HG03342 (cell line): ENCODE measurements at regions not wholly inside any gene's neighbourhood (a gene's known extent, or its start where the extent isn't known, plus 50 kb on each side); places are given as distances from the start of the nearest gene placed in this dataset.

Source experiments
- ATAC-seq: cut with Tn5 transposase; IDR thresholded peaks from one replicate; pipeline ENCODE4 v1.9.1; 2021; ENCODE audit warnings: mild to moderate bottlenecking, moderate library complexity; ENCODE audit not compliant: unreplicated experiment

- ATAC-seq = no peak
Observed at GRCh38 chr16:85989863-85990643, 91.1 kb downstream of the IRF8 start.

DNA sequence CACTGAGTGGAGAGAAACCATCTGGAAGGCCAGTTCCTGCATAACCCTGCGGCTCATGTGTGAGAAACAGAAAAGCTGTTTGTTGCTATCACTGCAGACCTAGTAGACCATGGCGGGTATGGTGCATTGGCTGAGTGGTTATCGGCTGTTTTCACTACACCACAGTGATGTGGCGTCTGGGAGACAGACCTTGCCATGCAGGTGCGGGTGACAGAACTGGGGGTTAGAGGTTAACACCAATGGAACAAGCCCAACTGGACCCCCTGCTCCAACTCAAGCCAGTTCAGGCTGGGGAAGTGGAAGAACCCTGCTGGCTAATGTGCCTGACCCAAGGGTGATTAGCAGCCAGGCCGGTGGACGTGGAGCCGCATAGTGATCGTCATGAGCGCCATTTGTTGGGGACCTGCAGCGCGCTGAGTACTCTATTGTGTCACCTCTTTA lies 91.9 kb downstream of the IRF8 start:
- no peak for ATAC-seq

DNA sequence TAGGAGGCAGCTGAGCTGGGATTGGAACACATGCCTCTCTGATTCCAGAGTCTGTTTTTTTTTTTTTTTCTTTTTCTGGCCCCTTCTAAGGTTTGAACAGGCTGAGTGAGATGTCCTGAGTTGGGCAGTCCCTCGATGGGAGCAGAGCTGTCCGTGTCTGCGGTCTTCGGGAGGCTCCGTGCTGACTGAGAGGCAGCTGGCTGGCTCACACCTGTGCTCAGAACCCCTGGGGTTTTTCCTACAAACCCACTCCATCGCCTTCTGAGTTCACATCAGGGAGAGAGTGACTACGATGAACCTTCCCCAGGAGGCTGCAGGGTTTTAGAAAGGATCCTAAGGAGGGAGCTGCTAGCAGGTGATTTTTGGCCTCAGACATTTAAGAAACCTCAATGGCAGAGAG lies 92.5 kb downstream of the IRF8 start:
- no peak for ATAC-seq

DNA sequence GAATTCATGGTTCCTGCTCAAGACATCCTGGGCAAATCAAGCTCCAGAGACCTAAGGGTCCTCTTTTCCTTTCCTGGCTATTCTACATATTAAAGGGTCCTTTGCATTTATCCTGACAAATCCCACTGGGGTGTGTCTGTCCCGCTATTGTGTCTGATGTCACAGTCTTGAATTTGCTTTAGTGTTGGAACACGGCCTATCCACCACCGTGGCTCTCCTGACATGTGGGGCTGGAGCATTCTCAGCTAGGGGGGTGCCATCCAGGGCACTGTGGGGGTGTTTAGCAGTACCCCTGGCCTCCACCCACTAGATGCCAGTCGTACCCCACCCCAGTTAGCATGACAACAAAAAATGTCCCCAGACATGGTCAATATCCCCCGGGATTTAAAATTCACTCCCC lies 92.9 kb downstream of the IRF8 start:
- ATAC-seq = no peak

DNA sequence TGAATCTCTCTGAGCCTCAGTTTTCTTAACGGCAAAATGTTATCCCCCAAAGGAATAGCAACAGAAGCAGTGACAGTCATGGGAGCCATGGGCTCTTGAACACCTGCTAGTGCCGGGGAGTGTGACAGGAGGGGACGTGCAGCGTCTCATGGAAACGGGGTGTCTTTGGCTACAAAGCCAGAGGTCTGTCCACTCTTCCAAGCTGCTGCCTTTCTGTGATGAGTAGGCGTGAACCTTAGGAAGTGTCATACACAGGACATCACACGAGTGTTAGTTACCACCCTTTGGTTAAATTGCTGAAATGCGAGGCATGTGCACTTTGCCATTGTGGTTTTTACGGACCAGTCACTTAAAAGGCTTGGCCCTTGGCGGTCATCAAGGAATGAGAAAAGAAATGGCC lies 93.4 kb downstream of the IRF8 start:
- ATAC-seq = no peak

DNA sequence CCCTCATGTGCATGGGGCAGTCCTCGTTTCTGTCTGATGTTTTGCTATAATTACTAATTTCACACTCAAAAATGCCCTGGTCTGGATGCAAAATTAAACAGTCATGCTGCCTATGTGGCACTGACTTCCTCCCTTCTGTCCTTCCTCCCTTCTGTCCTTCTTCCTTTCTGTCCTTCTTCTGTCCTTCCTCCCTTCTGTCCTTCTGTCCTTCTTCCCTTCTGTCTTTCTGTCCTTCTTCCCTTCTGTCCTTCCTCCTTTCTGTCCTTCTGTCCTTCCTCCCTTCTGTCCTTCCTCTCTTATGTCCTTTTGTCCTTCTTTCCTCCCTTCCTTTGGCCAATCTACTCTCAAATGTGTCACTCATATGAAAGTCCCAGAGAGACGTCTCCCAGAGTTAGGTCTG lies 93.8 kb downstream of the IRF8 start:
- no peak for ATAC-seq

DNA sequence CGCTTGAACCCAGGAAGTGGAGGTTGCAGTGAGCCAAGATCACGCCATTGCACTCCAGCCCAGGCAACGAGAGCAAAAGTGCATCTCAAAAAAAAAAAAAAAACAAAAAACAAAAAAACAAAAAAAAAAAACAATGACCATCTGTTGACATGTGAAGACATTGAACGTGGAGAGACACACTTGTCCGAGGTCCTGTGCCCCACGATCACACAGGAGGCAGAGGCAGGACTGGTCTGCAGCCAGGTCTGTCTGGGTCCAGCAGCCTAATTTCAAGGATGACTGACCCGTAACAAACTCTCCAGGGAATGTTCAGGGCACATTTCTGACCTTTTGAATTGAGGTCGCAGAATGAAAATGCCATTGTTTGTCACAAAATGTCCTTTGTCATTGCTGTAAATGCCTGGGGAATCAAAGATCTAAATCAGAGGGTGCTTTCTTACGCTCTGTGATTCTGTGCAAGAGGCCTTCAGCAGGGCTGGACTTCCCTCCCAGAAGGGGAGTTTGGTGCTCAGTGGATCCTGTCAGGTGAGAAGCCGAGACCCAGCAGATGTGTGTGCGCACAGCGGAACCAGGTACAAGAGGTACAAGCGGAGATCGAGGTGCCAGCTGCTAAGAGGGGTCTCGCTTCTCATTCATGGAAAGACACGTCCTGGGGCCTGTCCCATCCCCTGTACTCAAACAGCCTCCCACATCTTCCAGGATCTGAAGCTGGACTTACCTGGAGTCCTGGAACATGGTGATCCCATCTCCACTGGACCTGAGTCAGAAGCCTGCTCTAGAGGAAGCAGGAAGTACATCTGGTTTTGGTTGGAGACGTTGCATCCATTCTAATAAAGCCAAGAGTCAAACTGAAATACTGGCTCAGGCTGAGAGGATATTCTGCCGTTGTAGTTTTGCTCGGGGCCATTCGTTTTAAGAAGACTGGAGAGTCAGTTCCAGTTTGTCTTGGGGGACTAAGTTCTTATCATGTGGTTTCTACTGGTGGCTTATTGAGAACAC lies 95.8 kb downstream of the IRF8 start:
- ATAC-seq = no peak

DNA sequence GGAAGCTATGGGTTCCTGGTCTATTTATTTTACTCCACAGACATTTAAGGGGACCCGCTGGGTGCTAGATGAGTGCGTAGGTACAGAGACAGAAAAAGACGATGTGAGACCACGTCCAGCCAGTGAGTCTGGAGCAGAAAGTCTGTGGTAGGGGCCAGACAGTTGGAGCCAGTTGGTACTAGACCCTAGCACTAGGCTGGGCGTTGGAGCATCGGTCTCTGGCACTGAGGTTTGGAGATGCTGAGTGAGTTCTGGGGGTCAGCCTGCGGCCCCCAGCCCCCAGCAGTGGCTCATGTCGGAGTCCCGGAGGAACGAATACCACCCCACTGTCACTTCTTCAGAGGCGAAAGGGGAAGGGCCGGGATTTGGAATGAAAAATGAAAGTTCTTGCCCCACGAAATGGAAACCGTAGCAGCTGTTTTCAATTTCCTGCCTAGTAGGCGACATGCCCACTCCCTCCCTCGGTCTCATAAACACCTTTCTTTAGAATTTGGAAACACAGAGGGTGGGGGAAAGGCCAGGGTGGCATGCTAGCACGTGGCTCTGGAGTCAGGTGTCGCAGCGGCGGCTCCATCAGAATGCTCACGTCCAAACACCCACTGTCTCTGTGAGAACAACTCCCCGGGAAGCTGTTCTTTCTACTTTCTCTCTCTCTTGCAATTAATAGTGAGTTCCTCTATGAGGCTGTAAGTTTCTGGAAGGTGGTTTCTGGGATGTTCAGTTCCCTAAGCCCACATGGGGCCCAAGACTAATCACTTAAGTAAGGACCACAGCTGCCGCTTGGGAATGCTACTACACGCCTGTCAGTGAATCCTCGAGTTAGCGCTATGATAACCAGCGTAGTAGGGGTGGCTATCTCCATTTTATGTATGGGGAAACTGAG lies 96.8 kb downstream of the IRF8 start:
- ATAC-seq = no peak

GRCh38 chr16:85996843-85997242 lies 97.9 kb downstream of the IRF8 start:
- ATAC-seq = no peak

GRCh38 chr16:85998171-85998867 lies 99.4 kb downstream of the IRF8 start:
- no peak for ATAC-seq

DNA sequence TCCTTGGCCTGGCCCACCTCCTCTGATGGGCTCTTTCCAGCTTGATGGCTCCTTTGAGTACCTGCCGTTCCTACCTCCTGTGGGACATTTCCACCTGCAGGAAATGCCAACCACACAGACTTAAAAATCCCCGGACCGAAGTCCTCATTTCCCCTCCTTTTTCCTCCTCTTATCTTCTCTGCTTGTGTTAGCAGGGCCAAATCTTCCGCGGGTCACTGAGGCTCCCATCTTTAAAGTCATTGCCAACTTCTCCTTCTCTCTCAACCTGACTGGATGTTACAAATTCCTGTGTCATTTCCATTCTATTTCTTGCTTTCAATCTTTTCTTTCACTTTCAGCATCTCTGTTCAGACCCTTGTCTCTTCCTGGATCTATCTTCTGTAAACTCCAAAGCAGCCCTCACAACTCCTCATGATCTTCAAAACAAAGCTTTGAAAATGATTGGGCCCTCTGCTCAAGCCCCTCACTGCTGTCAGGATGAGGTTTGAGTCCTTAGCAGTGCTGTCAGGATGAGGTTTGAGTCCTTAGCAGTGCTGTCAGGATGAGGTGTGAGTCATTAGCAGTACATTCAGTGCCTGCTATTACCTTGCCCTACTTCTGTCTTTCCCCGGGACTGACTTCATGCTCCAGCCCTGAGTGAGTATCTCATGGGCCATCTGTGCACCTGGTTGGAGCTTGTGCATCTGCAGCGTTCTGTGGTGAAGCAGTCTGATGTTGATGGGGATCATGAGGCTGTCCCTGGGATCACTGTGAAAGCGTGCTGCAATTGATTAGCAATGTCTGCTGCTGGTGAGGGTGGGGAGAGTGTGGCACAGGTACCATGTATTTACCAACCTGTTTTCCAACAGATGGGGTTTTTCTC lies 100.1 kb downstream of the IRF8 start:
- ATAC-seq = no peak

- no peak for ATAC-seq
Observed at GRCh38 chr16:85999778-86000177, 100.8 kb downstream of the IRF8 start.

DNA sequence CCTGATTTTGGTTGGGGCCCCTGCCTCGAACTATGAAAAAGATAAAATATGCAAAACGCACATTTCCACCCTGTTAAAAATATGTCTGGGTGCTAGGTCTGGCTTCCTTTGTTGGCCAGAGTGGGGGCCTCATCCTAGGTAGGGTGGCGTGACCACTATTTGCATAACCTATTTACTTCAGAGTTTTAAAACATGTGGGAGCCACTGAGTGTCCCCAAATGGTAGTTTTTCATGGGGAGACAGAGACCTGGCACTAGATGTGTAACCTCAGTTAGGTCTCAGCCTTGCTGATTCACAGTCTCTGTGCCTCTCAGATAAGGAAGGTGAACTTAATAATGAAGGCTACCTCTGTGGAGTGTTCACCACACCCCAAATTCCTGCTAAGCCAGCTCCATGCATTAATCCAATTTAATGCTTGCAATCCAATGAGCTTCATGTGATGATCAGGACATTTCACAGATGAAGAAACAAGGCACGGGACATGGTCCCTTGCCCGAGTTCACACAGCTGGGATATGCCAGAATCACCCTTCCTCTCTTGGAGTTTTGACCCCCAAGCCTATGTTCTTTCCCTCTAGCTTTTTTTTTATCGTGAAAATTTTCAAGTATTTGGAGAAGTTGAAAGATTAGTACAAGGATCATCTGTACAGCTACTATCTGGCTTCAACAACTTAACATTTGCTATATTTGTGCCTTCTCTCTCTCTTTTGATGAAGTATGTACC lies 103.4 kb downstream of the IRF8 start:
- ATAC-seq = peak; percentile 67

- ATAC-seq = no peak
Observed at GRCh38 chr16:86007524-86007923, 108.6 kb downstream of the IRF8 start.

DNA sequence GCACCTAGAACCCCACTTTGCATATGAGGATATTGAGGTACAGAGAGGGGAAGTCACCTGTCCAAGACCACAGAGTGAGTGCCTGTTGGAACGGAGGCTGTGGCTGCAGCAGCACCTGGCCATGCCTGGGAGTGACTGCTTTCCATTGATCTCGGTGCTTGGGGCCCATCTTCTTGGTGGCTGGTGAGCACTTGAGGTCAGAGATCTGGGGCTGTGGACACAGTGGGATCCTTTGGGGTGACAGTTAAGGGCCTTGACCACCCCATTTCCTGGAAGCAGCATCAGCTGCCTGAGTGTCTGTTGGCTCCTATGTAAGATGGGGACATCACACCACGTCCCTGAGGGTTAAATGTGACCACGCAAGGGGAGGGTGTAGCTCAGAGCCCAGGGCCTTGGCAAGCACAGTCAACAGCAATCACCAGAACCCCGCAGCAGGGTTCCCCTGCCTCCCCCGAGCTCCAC lies 111.7 kb downstream of the IRF8 start:
- no peak for ATAC-seq

DNA sequence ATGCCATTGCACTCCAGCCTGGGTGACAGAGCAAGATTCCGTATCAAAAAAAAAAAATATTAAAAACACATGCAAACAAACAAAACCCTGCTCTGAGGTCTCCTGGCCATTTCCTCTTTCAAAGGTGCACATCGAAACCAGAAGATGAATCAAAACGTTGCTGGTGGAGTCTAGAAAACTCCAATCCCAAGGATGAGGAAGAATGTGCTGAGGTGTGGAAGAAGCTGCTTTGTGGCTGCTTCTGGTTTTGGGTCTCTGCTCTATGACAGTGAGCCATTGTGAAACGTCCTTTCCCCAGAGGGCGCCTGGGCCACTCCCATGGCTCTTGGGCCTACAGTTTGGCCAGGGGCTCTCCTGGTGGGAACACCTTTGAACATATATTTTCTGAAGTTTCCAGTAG lies 112.6 kb downstream of the IRF8 start:
- ATAC-seq = no peak

DNA sequence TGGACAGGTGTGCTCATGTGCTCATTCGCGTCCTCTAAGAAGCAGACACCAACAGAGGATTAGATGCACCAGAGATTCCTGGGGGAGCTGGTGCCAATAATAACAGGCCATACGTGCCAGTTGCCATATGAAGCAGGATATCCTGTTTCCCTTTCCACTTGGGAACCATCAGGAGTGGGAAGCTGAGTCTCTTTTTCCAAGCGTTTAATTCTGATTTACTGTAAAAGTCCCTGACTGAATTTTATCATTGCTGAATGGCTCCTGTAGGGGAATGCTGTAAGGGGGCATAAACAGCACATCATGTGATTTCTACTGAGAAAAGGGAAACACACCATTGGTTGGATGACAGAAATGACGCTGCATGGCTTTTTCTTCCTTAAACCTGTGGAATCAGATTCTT lies 113.3 kb downstream of the IRF8 start:
- ATAC-seq = no peak

- no peak for ATAC-seq
Observed at GRCh38 chr16:86013867-86014266, 114.9 kb downstream of the IRF8 start.

- no peak for ATAC-seq
Observed at GRCh38 chr16:86015606-86016005, 116.6 kb downstream of the IRF8 start.
